ENCODE measurements at regions not wholly inside any gene's neighbourhood (a gene's known extent, or its start where the extent isn't known, plus 50 kb on each side); places are given as distances from the start of the nearest gene placed in this dataset.
A peak's percentile ranks its signal among the peaks of the same experiment; 100 is the strongest.

DNA sequence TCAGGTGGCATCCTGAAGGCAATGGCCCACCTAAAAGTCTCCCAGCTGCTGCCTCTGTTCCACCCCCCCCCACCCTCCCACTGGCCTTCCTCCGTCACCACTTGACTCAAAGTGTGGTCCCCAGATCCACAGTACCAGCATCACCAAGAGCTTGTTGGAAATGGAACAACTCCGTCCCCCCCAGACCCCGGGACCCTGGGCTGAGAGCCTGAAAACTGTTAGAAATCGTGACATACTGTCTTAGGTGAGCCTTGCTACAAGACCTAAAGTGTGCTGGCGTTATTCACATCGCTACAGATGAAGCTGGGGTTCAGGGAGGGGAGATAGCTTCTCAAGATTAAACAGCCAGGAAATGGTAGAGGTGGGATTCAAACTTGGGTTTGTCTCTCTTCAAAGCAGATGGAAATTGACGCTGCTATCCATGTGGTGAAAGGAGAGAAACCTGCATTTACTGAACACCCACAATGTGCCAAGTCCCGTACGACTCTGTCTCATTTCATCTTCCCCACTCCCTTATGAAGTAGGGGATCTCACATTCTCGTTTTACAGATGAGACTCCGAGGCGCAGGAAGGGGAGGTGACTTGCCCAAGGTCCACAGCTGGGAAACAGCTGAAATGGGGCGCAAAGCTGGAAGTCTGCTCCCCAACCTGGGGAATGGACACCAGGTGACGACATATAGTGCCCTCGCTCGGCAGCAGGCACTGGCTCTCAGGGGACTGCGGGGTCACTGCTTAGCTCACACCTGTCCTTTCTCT lies 52.8 kb upstream of the IFFO2 start (continued):
- TF ChIP-seq YY1 (IDR thresholded peaks at IDR 0.05; ENCODE audit: extremely low read depth, insufficient replicate concordance, low read depth, low read length) (no peak), ELF1 (IDR thresholded peaks at IDR 0.05; ENCODE audit: borderline replicate concordance, low read depth) (no peak), JUND (IDR thresholded peaks at IDR 0.05) (no peak)

- BruUV-seq (replicated peaks) = no TSS peak
- DNase-seq (ENCODE audit: low read depth, low spot score) = no peak
- intact Hi-C loops (cut with micrococcal nuclease) = no loop called here
- no peak overlapping the region for H2AFZ ChIP-seq (ENCODE audit: low read depth, low read length, poor library complexity, severe bottlenecking)
- no peaks in the 10 kb centered on the region for H3K9me2 ChIP-seq (ENCODE audit: insufficient read depth)
- no peaks in the 10 kb centered on the region for H3K79me2 ChIP-seq (ENCODE audit: insufficient read depth, low read length)
- H3K9me3 ChIP-seq (ENCODE audit: control insufficient read depth in 1 of 2, insufficient read depth in 1 of 2, low read depth in 1 of 2, low read length in 2 of 2) = no peaks in the 10 kb centered on the region
- H3K27ac ChIP-seq (ENCODE audit: low read depth, low read length) = no peak overlapping the region
- peaks cover 39 to 76% of the 10 kb centered on the region in 2 experiments for H3K4me1 ChIP-seq (ENCODE audit: control insufficient read depth in 1 of 2, insufficient read depth in 2 of 2, low read length in 2 of 2)
- CTCF ChIA-PET = no interaction called here
- H3K4me3 ChIP-seq (replicated peaks in 1 of 2; ENCODE audit: low read depth in 1 of 2, low read length in 2 of 2) = no peak overlapping the region
- peak overlapping the region; percentile 17 for H3K4me2 ChIP-seq (ENCODE audit: low read length)
- no peak for ATAC-seq
- H4K20me1 ChIP-seq (ENCODE audit: insufficient read depth) = no peaks in the 10 kb centered on the region
- H3K27me3 ChIP-seq (ENCODE audit: insufficient read depth, low read length) = no peaks in the 10 kb centered on the region
- H3K36me3 ChIP-seq (ENCODE audit: control insufficient read depth in 1 of 2, insufficient read depth in 2 of 2, low read length in 2 of 2) = no peaks in the 10 kb centered on the region
- RAD21 ChIA-PET (ENCODE audit: low non-redundant PET in 1 of 2, low total read pairs in 2 of 2, uncharacterized antibody in 2 of 2, unreplicated experiment in 2 of 2) = no interaction called here
- TF ChIP-seq JUND (IDR thresholded peaks at IDR 0.05) = no peak
- TF ChIP-seq ZFX (IDR thresholded peaks at IDR 0.05) = no peak
- no peak for TF ChIP-seq ATF3 (IDR thresholded peaks at IDR 0.05)
- TF ChIP-seq EZH2 (IDR thresholded peaks at IDR 0.05) = no peak
- TF ChIP-seq CBX3 (IDR thresholded peaks at IDR 0.05; ENCODE audit: low read depth) = no peak
- TF ChIP-seq SRF (IDR thresholded peaks at IDR 0.05; ENCODE audit: low read depth) = no peak
- TF ChIP-seq YY1 (IDR thresholded peaks at IDR 0.05; ENCODE audit: extremely low read depth, insufficient replicate concordance, low read depth, low read length) = no peak
- TF ChIP-seq POLR2A (IDR thresholded peaks at IDR 0.05; ENCODE audit: borderline replicate concordance, extremely low read depth, insufficient read depth, insufficient read length) = no peak
- TF ChIP-seq EZH2phosphoT487 (IDR thresholded peaks at IDR 0.05; ENCODE audit: borderline replicate concordance) = no peak
- no peak for TF ChIP-seq SIN3A (IDR thresholded peaks at IDR 0.05; ENCODE audit: low read depth)
- no peak for TF ChIP-seq FOSL1 (IDR thresholded peaks at IDR 0.05; ENCODE audit: low read depth)
- no peak for TF ChIP-seq CEBPB (IDR thresholded peaks at IDR 0.05; ENCODE audit: low read depth)
- POLR2A ChIA-PET = no interaction called here
- peak overlapping the region; percentile 31; the same call in 1 of the 2 replicates for H3K9ac ChIP-seq (ENCODE audit: low read length)
Observed at GRCh38 chr1:19007491-19008441, 51.3 kb upstream of the IFFO2 start.

Data from HCT116 (cell line).